ENCODE measurements at regions not wholly inside any gene's neighbourhood (a gene's known extent, or its start where the extent isn't known, plus 50 kb on each side); places are given as distances from the start of the nearest gene placed in this dataset.

- TF ChIP-seq CTCF (IDR thresholded peaks at IDR 0.05) (no peak), ZFX (IDR thresholded peaks at IDR 0.05; ENCODE audit: borderline replicate concordance) (no peak)
Observed at GRCh38 chr21:38929652-38930051, 123.9 kb downstream of the ETS2 start.

Data from 22Rv1 (cell line).